Mesendoderm (in vitro differentiated cells): ENCODE measurements at regions not wholly inside any gene's neighbourhood (a gene's known extent, or its start where the extent isn't known, plus 50 kb on each side); places are given as distances from the start of the nearest gene placed in this dataset.
"Not testable (repeated sequence)": the region's sequence is repeated elsewhere in the genome, so short reads cannot be mapped to it uniquely, and the experiment has no call there.

ENCODE experiments used
- DNase-seq: peaks from one replicate; pipeline ENCODE4 v3.0.0; 2013
- H2AK5ac ChIP-seq: 2 replicates; pipeline ENCODE4 v1.6.1; 2013; ENCODE audit warnings: low read length, inconsistent platforms
- H2BK120ac ChIP-seq: 2 replicates; pipeline ENCODE4 v1.6.1; 2013; ENCODE audit warnings: low read depth, mild to moderate bottlenecking, low read length, moderate library complexity, mixed read lengths
- H2BK15ac ChIP-seq: replicated peaks from 2 replicates; pipeline ENCODE4 v1.6.1; 2013; ENCODE audit warnings: low read depth, mild to moderate bottlenecking, moderate library complexity
- H2BK5ac ChIP-seq: 2 replicates; pipeline ENCODE4 v1.6.1; 2013; ENCODE audit warnings: low read length, inconsistent platforms
- H3K18ac ChIP-seq: 2 replicates; pipeline ENCODE4 v1.6.1; 2013; ENCODE audit warnings: mild to moderate bottlenecking, low read length, mixed read lengths
- H3K23ac ChIP-seq: one replicate; pipeline ENCODE4 v1.6.1; 2013; ENCODE audit warnings: low read length
- H3K27ac ChIP-seq: 2 replicates; pipeline ENCODE4 v1.5.1; 2013; ENCODE audit warnings: low read depth, mild to moderate bottlenecking, inconsistent platforms, low read length, moderate library complexity
- H3K27me3 ChIP-seq: 2 replicates; pipeline ENCODE4 v1.6.1; 2013; ENCODE audit warnings: low read length, control low read depth, mild to moderate bottlenecking, inconsistent platforms; ENCODE audit not compliant: insufficient read depth, poor library complexity
- H3K36me3 ChIP-seq: 2 replicates; pipeline ENCODE4 v1.6.1; 2013; ENCODE audit warnings: low read length, inconsistent platforms; ENCODE audit not compliant: control insufficient read depth, insufficient read depth
- H3K4ac ChIP-seq: one replicate; pipeline ENCODE4 v1.6.1; 2013; ENCODE audit warnings: low read depth, mild to moderate bottlenecking, low read length, moderate library complexity
- H3K4me1 ChIP-seq: 2 replicates; pipeline ENCODE4 v1.6.1; 2013; ENCODE audit warnings: low read depth, low read length, inconsistent platforms; ENCODE audit not compliant: control insufficient read depth
- H3K4me2 ChIP-seq: 2 replicates; pipeline ENCODE4 v1.6.1; 2013; ENCODE audit warnings: low read length
- H3K4me3 ChIP-seq: 2 replicates; pipeline ENCODE4 v1.5.1; 2013; ENCODE audit warnings: mild to moderate bottlenecking, low read length
- H3K56ac ChIP-seq: one replicate; pipeline ENCODE4 v1.6.1; 2013; ENCODE audit warnings: low read length
- H3K79me1 ChIP-seq: 2 replicates; pipeline ENCODE4 v1.6.1; 2013; ENCODE audit warnings: low read length, inconsistent platforms
- H3K79me2 ChIP-seq: 2 replicates; pipeline ENCODE4 v1.6.1; 2013; ENCODE audit warnings: mild to moderate bottlenecking, low read length; ENCODE audit not compliant: control insufficient read depth, insufficient read depth
- H3K9ac ChIP-seq: 2 replicates; pipeline ENCODE4 v1.6.1; 2013; ENCODE audit warnings: low read length, inconsistent platforms
- H4K5ac ChIP-seq: one replicate; pipeline ENCODE4 v1.6.1; 2013; ENCODE audit warnings: low read length
- H4K8ac ChIP-seq: one replicate; pipeline ENCODE4 v1.6.1; 2013; ENCODE audit warnings: low read depth, mild to moderate bottlenecking, control low read depth, low read length, moderate library complexity
- WGBS: extraction: QIAGEN DNeasy Blood & Tissue Kit; methylation state at CpG from one replicate; pipeline ENCODE4 v1.1.7; 2013; ENCODE audit warnings: low lambda C conversion rate, missing lambda C conversion rate; ENCODE audit not compliant: insufficient coverage; ENCODE audit errors: extremely low coverage; 5-methylcytosine and 5-hydroxymethylcytosine counted together

DNA sequence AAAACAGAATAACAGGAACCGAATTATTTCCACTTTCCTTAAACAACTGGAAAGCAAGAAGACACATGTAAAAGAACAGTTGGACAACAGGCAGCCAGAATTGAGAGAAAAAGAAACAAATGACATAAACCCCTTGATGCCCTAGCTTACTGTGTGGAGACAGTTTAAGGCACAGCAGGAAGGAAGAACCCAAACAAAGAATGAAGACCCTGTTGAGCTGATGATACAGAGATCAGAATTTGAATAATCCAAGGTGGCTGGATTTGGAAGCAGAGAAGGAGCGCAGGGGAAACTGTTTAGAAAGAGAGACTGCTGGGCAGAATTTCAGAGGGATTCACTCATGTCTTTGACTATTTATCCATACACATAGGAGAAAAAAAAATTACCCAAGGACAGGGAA is 316.3 kb upstream of the POU5F2 start:
- Histone ChIP-seq H3K23ac (no peak overlapping the region), H3K18ac (no peak overlapping the region), H2BK5ac (no peak overlapping the region), H3K4me2 (no peak overlapping the region), H2BK120ac (no peak overlapping the region), H4K5ac (no peak overlapping the region), H3K79me1 (no peaks in the 10 kb centered on the region), H3K9ac (no peak overlapping the region), H4K8ac (no peak overlapping the region), H3K4me1 (peaks cover 7% of the 10 kb centered on the region), H3K79me2 (no peaks in the 10 kb centered on the region), H3K56ac (no peak overlapping the region), H2AK5ac (no peak overlapping the region), H3K4me3 (no peak overlapping the region), H3K4ac (no peak overlapping the region), H3K27ac (no peak overlapping the region), H3K27me3 (no peaks in the 10 kb centered on the region), H3K36me3 (no peaks in the 10 kb centered on the region), H2BK15ac (no peak overlapping the region)
- WGBS = no CpG with 5 or more reads among the region's 2 CpGs
- DNase-seq = peak; percentile 67

GRCh38 chr5:94057217-94057616 is 315.8 kb upstream of the POU5F2 start:
- Histone ChIP-seq H3K18ac (no peak overlapping the region), H2BK120ac (no peak overlapping the region), H3K4me2 (no peak overlapping the region), H4K5ac (no peak overlapping the region), H3K9ac (no peak overlapping the region), H3K79me1 (no peaks in the 10 kb centered on the region), H2BK15ac (no peak overlapping the region), H3K79me2 (no peaks in the 10 kb centered on the region), H3K36me3 (no peaks in the 10 kb centered on the region), H4K8ac (no peak overlapping the region), H2BK5ac (no peak overlapping the region), H3K27ac (no peak overlapping the region), H3K4ac (no peak overlapping the region), H3K27me3 (no peaks in the 10 kb centered on the region), H3K23ac (no peak overlapping the region), H3K4me1 (peaks cover 3% of the 10 kb centered on the region), H2AK5ac (no peak overlapping the region), H3K4me3 (no peak overlapping the region), H3K56ac (no peak overlapping the region)
- DNase-seq = no peak
- no CpG with 5 or more reads among the region's 1 CpG for WGBS

- not testable (repeated sequence) for H2BK120ac ChIP-seq, H4K5ac ChIP-seq, H3K79me2 ChIP-seq, H3K27ac ChIP-seq, H3K9ac ChIP-seq, H4K8ac ChIP-seq, H3K4me3 ChIP-seq, H3K27me3 ChIP-seq, H3K36me3 ChIP-seq, H2BK15ac ChIP-seq, H3K18ac ChIP-seq, H2AK5ac ChIP-seq, H3K4me1 ChIP-seq, DNase-seq, H3K23ac ChIP-seq, H3K4ac ChIP-seq, H3K56ac ChIP-seq, H3K4me2 ChIP-seq, H2BK5ac ChIP-seq, H3K79me1 ChIP-seq
- WGBS = no CpG with 5 or more reads among the region's 10 CpGs
Observed at GRCh38 chr5:94049307-94049922, 308.0 kb upstream of the POU5F2 start.

- Histone ChIP-seq H2BK120ac (no peak overlapping the region), H3K9ac (no peak overlapping the region), H2AK5ac (no peak overlapping the region), H3K4me2 (no peak overlapping the region), H3K4me1 (peaks cover under 1% of the 10 kb centered on the region), H2BK15ac (no peak overlapping the region), H3K4me3 (no peak overlapping the region), H3K36me3 (no peaks in the 10 kb centered on the region), H3K4ac (no peak overlapping the region), H3K27ac (no peak overlapping the region), H3K18ac (peak overlapping the region; percentile 4), H3K23ac (no peak overlapping the region), H3K79me2 (no peaks in the 10 kb centered on the region), H3K27me3 (no peaks in the 10 kb centered on the region), H2BK5ac (no peak overlapping the region), H4K8ac (no peak overlapping the region), H4K5ac (no peak overlapping the region), H3K56ac (no peak overlapping the region), H3K79me1 (no peaks in the 10 kb centered on the region)
- no CpG with 5 or more reads among the region's 6 CpGs for WGBS
- no peak for DNase-seq
Observed at GRCh38 chr5:94045839-94046782, 304.7 kb upstream of the POU5F2 start.

DNA sequence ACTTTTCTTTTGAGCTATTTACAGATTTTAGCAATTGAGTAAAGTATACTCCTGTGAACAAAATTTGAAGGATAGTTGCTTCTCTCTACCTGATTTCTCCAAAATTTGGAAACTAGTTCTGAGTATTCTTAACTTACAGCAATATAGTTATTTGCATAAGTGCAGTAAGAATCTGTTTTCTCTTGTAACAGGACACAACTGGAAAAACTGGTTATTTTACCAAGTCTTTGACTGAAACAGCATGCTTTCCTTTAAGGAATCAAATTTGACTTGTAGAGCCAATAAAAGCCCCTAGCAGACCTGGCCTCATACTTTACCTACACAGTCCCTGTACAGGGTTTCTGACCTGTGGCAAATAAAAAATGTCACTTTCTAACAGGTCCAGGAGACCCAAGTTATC is 301.9 kb upstream of the POU5F2 start:
- H4K8ac ChIP-seq = no peak overlapping the region
- H3K23ac ChIP-seq = no peak overlapping the region

More for the DNA sequence above, 301.9 kb upstream of the POU5F2 start:
- Histone ChIP-seq H3K4me1 (peaks cover 2% of the 10 kb centered on the region), H3K9ac (no peak overlapping the region), H3K56ac (no peak overlapping the region), H3K36me3 (no peaks in the 10 kb centered on the region), H3K18ac (no peak overlapping the region), H3K79me2 (no peaks in the 10 kb centered on the region), H3K4me2 (no peak overlapping the region), H2BK15ac (no peak overlapping the region), H3K79me1 (no peaks in the 10 kb centered on the region), H3K27me3 (no peaks in the 10 kb centered on the region), H3K4me3 (no peak overlapping the region), H3K4ac (no peak overlapping the region), H2BK5ac (no peak overlapping the region), H2BK120ac (no peak overlapping the region), H3K27ac (no peak overlapping the region), H4K5ac (no peak overlapping the region), H2AK5ac (no peak overlapping the region)
- DNase-seq = no peak
